ENCODE measurements at regions not wholly inside any gene's neighbourhood (a gene's known extent, or its start where the extent isn't known, plus 50 kb on each side); places are given as distances from the start of the nearest gene placed in this dataset.
"Not testable (repeated sequence)": the region's sequence is repeated elsewhere in the genome, so short reads cannot be mapped to it uniquely, and the experiment has no call there.

DNA sequence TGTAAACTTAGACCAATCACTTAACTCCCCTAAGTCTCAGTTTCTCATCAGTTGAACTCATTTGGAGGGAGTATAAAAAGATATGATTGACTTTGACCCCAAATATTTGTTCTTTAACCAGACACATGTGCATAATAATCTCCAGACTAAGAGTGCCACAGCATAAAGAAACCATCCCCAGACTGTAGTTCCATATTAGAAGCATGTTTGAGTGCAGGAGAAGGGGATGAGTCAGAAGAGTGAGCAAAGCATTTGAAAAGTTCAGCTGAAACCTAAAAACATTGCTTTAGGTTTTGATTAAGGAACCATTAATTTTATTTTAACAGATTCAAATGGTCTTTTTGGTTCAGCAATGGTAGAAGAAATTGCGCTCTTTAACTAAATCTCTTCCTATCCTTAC lies 654.8 kb downstream of the UTRN start:
- DNase-seq = no peak

DNA sequence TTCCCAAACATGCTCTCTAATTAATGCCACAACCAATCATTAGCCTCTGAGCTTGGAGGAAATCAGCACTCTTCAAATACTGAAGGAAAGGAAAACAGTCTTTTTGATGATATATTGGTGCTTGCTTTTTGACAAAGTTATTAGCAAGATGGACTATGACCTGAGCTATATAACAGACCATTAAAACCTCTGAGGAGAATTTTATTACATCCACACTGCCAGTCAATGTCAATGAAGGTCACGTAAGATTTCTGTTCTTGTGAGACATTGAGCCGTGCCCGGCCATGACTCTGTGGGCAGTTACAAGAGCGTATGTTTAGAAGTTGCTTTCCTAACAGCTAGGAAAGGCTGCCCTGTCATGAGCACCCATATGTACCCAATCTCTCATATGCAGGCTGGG lies 659.0 kb downstream of the UTRN start:
- no peak for DNase-seq

DNA sequence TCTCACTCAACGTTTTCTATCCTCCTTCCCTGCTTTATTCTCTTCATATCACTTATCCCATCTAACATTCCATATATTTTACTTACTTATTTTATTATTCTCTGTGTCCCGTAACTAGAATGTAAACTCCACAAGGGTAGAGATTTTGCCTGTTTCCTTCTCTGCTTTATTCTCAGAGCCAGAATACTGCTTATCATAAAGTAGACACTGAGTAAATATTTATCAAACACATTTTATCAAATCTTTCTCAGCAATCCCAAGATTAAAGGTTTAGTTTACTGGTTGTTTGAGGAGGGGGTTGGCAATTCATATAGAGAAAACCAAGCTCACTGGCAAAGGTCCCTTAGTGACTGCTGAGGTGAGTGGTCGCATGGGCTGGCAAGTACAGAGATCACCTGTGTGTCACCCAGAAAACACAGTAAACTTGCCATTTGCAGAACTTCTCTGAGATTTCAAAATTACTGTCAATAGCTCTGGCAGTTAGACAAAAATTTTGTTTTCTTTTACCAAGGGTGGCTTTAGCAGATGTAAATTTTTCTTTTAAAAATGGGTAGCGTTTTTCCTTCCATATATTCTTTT lies 662.4 kb downstream of the UTRN start:
- DNase-seq = no peak

DNA sequence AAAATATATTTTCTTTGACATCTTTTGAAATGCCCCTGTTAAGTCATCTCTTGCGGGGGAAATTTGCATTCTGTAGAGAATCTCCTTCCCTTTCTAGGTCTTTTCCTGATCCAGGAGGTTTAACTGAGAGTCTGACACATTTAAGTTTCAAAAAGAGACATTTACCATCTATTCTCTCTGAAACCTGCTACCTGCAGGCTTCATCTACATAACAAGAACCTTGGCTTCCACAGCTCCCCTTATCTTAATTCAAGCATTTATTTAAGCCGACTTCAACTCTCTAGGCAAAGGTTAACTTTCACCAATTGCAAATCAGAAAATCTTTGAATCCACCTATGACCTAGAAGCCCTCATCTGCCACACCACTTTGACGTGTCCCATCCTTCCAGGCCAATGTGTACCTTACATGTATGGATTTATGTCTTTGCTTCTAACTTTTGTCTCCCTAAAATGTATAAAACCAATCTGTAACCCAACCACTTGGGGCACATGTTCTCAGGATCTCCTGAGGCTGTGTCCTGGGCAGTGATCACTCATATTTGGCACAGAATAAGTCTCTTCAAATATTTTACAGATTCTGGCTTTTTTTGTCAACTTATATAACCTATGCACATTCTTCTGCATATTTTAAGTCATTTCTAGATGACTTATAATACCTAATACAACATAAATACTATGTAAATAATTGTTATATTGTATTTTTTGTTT lies 666.7 kb downstream of the UTRN start:
- DNase-seq = no peak

DNA sequence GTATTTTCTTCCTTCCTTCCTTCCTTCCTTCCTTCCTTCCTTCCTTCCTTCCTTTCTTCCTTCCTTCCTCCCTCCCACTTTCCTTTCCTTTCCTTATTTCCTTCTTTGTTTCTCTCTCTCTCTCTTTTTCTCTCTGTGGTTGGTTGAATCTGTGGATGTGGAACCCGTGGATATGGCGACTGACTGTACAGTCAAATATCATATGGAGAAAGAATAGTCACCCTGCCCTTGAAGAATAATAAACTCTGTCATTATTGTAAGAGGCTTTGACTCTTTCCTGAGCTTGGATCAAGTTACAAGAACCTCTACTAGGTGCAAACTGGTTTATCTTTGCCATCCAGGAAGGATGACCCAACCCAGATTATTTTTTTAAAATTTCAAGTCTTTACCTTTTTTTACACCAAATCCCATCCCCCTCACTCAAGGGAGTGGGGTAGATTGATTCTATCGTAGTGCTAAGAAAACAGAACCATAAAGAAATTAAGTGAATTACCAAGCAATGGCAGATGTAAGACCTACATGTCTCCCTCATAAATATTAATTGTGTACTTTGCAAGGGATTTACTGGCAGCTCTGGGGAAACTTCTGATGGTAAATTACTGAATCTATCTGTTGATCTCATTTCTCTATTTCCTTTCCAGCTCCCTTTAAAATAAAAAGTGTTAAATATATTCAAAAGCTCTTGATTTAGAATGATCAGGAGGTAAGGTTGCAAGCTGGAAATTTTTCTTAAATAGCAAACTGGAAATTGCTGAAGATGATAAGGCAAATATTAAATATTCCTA lies 667.5 kb downstream of the UTRN start:
- DNase-seq = no peak

DNA sequence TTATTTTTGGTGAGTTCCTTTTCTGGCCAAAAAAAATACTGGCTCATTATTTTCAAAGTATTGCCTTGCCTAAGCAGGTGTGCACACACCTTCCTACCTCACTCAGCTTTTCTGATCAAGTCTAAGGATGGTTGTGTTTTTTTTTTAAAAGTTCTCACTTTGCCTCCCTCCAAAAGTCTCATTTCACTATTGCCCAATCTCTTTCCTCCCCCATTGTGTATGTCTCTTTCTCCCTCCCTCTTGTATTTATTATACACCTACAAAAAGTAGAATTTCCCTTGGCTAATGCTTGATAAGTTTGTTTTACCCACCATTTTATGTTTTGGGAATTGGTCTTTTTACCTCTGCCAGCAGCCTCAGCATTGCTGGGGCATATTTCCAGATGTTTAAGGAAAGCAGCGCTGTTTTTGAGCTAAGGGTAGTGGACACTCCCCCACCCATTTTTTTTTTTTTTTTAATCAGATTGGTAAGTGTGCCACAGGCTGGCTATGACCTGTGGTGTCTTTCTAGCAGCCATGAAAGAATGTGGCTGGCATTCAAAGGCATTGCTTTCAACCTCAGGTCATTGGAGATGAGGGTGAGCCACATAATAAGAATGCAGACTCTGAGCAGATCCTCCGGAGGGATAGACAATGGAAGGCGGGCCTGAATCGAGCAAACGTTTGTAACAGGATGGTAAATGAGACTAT lies 668.6 kb downstream of the UTRN start:
- DNase-seq = no peak

DNA sequence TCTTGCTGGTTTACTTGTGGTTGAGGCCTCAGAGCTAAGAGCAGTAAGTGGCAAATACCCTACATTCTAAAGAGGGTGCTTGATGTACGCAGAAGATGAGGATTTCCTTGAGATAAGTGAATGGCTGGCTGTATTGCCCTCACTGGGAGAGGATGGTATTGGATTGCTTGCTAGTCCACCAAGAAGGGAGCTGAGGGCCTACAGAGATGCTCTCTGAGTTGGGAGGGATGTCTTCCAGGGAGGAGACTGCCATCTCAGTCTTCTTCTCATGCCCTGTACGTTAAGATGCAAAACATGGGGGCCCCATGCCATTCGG lies 669.1 kb downstream of the UTRN start:
- DNase-seq = no peak

DNA sequence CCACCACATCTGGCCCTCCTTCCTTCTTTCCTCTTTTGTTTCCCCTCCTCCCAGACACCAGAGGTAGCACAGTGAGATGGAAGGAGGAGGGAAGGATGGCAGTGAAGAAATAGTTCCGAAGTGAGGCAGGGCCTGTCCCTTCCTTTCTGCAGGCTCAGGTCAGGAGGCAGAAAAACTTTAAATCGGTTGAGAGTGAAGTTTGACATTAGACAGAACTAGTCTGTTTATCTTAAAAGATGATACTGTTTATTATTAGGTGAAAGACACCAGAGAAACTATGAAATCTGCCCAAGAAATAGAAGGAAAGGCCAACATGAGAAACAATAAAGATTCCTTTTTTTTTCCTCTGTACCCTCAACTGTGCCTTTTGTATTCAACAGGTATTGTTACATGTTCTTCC lies 670.3 kb downstream of the UTRN start:
- no peak for DNase-seq

DNA sequence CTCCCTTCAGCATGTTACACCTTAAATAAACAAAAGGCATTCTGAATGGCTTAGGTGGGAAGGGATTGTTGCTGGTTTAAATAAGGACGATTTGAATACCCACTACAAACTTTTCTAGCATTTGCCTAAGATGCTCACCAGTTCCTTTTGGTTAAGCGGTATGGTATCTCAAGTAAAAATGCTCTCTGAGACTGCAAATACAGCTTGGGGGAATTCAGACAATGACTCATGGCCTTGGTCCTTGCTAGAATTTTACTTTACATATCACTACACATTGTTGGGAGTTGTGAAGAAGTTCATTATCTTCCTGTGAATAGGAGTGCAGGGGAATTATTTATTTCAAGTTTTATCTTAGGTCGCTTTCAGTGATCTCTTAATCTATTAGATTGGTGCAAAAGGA lies 670.7 kb downstream of the UTRN start:
- no peak for DNase-seq

DNA sequence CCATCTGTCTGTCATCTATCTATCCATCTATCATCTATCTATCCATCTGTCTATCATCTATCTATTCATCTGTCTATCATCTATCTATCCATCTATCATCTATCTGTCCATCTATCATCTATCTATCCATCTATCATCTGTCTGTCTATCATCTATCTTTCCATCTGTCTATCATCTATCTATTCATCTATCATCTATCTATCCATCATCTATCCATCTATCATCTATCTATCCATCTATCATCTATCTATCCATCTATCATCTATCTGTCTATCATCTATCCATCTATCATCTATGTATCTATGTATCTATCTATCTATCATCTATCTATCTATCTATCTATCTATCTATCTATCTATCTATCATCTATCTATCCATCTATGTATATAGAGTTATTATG lies 671.6 kb downstream of the UTRN start:
- DNase-seq = not testable (repeated sequence)

DNA sequence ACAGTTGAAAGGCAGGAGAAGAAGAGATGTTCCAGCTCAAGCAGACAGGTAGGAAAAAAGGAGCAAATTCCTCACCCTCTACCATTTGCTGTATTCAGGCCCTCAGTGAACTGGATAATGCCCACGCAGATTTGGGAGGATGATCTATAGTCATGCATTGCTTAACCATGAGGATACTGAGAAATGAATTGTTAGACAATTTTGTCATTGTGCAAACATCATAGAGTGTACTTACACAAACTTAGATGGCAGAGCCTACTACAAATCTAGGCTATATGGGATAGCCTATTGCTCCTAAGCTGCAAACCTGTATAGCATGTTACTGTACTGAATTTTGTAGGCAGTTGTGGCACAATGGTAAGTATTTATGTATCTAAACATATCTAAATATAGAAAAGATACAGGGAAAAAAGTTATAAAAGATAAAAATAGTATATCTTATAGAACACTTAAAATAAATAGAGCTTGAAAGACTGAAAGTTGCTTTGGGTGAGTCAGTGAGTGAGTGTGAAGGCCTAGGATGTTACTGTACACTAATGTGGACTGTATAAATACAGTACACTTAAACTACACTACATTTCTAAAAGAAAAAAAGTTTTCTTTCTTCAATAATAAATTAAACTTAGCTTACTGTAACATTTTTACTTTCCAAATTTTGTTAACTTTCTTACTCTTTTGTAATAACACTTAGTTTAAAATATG lies 672.3 kb downstream of the UTRN start:
- DNase-seq = no peak

DNA sequence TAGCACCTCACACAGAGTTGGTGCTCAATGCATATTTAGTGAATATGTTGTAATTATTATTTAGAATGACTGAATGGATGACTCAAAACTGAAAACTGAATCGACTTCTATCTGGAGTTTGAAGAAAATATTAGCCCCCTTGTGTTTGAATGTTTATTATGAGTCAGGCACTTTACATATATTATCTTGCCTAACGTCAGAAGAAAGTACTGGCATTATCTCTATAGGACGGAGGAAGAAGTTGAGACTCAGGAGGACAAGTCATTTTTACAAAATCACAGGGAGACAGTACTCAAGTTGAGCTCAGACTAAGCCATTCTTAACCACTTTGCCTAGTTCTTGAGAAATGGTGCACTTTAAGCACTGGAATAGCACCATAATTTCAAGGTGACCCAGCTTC lies 684.0 kb downstream of the UTRN start:
- DNase-seq = no peak

DNA sequence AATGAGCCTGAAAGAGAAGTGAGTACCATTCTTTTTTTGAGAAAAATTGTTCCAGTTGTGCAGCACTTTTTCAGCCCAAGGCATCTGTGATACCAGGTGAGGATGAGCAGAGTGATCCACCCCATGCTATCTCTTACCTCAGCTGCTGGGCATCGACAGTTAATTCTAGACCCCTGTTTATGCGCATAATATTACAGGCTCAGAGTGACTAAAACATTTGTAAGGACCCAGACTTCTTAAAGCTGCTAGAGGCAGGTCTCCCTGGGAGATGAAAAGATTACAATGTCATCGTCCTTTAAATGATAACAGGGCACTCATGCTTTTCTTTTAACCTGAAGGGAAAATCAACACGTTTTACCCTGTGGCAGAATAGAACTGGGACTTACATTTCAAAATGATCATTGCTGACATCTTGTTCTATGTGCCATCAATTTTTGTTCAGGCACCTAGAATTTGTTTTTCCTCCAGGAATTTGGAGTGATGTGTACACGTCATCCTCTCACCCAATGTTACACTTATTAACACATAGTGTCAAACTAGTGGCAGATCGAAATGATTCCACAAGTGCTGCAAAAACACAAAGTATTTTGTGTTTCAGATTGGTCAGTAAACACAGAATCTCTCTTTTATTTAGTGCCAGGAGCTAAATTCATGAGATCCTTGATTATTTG lies 684.6 kb downstream of the UTRN start:
- no peak for DNase-seq

DNA sequence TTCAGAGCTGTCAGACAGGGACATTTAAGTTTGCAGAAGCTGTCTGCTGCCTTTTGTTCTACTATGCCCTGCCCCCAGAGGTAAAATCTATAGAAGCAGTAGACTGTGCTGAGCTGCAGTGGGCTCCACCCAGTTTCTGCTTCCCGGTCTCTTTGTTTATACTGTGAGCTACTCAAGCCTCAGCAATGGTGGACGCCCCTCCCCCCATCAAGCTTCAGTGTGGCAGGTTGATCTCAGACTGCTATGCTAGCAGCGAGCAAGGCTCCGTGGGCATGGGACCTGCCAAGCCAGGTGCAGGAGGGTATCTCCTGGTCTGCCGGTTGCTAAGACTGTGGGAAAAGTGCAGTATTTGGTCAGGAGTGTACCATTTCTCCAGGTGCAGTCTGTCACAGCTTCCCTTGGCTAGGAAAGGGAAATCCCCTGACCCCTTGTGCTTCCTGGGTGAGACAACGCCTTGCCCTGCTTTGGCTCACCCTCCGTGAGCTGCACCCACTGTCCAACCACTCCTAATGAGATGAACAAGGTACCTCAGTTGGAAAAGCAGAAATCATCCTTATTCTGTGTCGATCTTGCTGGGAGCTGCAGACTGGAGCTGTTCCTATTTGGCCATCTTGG lies 692.2 kb downstream of the UTRN start:
- not testable (repeated sequence) for DNase-seq

DNA sequence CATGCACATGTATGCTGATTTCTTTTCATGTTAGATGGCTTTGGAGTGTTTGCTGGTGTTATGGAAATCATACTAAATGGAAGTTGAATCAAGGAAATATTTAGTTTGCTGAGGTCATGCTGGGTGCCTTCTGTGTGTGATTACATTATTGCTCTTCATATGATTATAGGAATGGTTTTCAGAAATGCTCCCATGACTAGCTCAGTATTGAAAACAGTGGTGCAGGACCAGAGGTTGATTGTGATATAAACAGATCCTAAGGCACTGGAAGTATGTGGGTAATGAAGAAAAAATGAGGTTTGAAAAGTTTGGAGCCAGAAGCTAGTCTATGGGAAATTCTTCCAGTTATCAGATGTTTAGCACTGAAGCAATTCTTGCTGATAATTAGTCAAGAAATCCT lies 693.1 kb downstream of the UTRN start:
- DNase-seq = no peak

DNA sequence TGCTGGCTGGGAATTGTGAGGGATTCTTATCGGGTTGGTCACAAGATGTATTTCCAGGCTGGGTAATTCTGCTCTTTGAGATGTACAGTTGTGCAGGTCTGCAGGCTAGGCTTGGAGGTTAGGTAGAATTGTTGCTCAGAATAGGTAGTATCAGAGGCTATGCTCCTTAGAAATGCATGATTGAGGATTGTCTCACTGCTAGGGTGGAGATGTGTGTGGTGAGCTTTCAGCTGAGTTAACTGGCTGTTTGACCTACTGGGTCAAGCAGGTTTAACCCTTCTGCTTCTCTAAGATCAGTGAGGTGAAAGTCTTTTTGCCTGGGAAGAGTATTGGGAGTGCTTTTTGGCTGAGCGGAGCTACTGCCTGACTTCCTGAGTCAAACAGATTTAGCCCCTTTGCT lies 701.1 kb downstream of the UTRN start:
- DNase-seq = no peak

DNA sequence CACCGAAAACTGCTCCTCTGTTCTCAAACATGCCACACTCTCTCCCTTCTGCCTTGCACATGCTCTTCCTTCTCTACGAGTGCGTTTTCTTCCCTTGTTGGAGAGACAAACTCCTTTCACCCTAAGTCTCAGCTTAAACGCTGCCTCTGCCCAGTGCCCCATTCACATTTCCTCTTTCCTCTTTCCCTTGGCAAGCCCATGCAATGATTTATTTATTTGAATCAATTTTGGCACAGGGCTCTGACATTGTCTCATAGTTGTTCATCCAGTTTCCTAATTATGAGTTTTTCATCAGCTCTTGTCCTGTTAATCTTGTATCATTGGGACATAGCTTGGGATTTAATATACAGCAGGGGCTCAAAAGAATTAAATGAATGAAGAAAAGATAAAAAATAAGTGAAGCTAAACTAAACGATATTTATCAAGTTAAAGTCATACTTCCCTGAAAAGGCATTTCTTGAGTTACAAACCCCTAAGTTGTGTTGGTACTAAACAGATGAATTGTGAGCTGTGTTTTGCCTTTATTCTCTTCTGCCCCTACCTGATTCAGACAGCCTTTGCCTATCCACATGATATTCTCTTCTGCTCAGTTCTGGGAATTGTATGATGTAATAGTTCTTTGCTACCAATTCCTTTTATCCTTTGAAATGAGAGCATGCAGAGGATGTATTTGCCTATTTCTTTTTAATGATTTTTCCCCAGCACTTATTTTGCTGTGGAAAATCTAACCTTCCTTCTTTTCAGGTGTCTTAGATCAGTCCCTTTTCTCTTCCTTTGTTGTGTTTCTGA lies 704.4 kb downstream of the UTRN start:
- no peak for DNase-seq

DNA sequence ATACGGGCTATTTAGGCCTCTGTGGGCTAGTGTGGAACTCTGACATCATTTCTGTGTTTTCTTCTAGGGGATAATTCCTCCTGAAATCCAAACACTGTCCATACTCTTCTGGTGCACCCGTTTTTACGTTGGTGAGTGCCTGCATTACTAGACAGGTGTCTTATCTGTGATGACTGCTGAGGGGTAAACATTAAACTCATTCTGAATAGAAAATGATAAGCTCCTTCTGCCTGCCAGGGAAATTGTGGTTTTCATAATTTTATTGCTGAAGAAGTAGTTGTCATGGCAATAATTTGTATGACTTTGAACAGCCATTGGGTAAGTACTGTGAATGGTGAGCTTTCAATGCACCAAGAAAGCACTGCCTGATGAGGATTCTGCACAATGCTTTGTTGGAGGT lies 705.6 kb downstream of the UTRN start:
- DNase-seq = no peak

DNA sequence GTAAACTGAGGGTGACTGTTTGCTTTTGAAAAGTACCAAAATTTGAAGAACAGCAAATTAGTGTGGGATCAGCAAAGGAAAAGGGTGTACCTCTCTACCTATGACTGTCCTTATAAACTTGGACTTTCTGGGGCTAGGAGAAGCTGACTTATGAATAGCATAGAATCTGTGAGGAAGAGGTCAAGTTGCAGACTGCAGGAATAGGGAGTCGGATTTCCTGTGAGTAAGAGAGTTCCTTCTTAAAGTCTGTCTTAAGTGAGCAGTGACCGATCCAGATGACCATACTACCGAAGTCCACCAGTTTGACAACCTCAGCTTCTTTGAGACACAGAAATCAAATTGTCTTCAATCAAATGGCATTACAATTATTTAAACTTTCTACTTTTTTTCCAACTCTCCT lies 708.7 kb downstream of the UTRN start:
- no peak for DNase-seq

DNA sequence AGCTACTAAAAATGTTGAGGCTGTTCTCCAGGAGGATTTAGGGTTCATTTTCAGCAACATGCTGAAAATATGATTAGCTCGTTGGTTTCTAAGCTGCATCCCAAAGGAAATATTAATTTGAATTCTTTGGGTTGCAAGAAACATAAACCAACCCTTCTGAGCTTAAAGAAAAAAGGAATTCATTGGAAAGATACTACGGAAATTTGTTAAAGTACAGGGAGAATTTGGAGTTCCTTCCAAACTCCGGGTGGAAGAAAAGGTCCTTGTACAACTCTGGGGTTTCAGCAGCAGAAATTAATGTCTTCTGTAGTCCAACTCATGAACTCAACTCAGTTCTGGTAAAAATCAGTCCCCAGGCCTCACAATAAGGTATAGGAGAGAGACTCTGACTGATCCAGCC lies 712.9 kb downstream of the UTRN start:
- DNase-seq = no peak

DNA sequence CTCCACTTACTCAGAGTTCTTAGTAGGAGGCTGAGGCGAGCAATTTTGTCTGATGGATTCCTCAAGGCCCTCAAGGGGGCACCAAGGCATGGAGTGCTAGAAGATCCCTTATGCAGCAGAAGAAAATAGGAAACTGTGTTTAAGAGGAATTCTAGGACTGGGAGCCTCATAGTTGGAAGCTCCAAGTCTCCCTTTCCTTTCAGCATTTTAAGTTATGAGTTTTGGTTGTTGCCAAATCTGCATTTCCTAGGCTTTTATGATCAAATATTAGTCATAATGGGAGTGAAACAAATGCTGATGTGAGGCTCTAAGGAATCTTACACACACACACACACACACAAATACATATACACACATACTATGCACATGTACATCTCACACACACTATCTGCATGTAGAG lies 714.0 kb downstream of the UTRN start:
- no peak for DNase-seq

Measured in activated T-cell treated with anti-CD3 and anti-CD28 coated beads, Interleukin-2, amount 50 U/mL, for 1 hour (primary cell).